B cell (primary cell): ENCODE measurements at regions not wholly inside any gene's neighbourhood (a gene's known extent, or its start where the extent isn't known, plus 50 kb on each side); places are given as distances from the start of the nearest gene placed in this dataset.

Source experiments
- ATAC-seq: fragments of 200-7000 bp; cut with Tn5 transposase; one replicate; pipeline ENCODE4 v1.10.0; 2021; ENCODE audit warnings: low read depth, mild to moderate bottlenecking, moderate number of reproducible peaks, moderate library complexity
- CTCF ChIA-PET: fragments of 350-600 bp; sonication (Branson Sonifier 250); formaldehyde crosslinking; loops from one replicate; lab custom pipeline; 2021; ENCODE audit warnings: antibody characterized with exemption, inconsistent platforms; lab: Charles Lee
- POLR2A ChIA-PET: fragments of 350-600 bp; sonication (Branson Sonifier 250); formaldehyde crosslinking; loops from one replicate; lab custom pipeline; 2021; ENCODE audit warnings: antibody characterized with exemption; lab: Charles Lee
- DNase-seq: peaks from one replicate; pipeline ENCODE4 v3.0.0; 2013
- H2AFZ ChIP-seq: 2 replicates; pipeline ENCODE4 v1.6.1; 2012; ENCODE audit warnings: mild to moderate bottlenecking, low read depth, low read length; ENCODE audit not compliant: insufficient read depth, poor library complexity, severe bottlenecking
- H3K27ac ChIP-seq, 2 donors: 1 replicate in 1 of 2; 2 replicates in 1 of 2; pipeline ENCODE4 v1.5.1; 2012 to 2013; ENCODE audit warnings: low read length in 2 of 2, mild to moderate bottlenecking in 2 of 2, moderate library complexity in 1 of 2
- H3K27me3 ChIP-seq, 4 experiments: fragments of 200-600 bp in 1 of 4; sonication (generic) in 1 of 4; replicated peaks in 1 of 4; 1 replicate in 2 of 4; 2 replicates in 2 of 4; pipeline versions ENCODE4 v1.6.1 to v1.7.0; 2013 to 2016; ENCODE audit warnings: low read length in 3 of 4, mild to moderate bottlenecking in 2 of 4, mixed read lengths in 1 of 4, moderate library complexity in 1 of 4; ENCODE audit not compliant: insufficient read depth in 4 of 4, control insufficient read depth in 3 of 4; ENCODE audit errors: control extremely low read depth in 1 of 4
- H3K36me3 ChIP-seq, 2 experiments: replicated peaks in 1 of 2; 1 replicate in 1 of 2; 2 replicates in 1 of 2; pipeline versions ENCODE4 v1.6.1 to v1.7.1; 2013; ENCODE audit warnings: low read length in 1 of 2; ENCODE audit not compliant: insufficient read depth in 2 of 2, control insufficient read depth in 1 of 2; ENCODE audit errors: control extremely low read depth in 1 of 2, extremely low read depth in 1 of 2
- H3K4me1 ChIP-seq, 2 donors: fragments of 200-600 bp in 1 of 2; sonication (generic) in 1 of 2; 1 replicate in 1 of 2; 2 replicates in 1 of 2; pipeline versions ENCODE4 v1.5.1 to v1.6.1; 2013 to 2017; ENCODE audit warnings: low read length in 2 of 2; ENCODE audit not compliant: control insufficient read depth in 2 of 2, insufficient read depth in 2 of 2
- H3K4me2 ChIP-seq: replicated peaks from 2 replicates; pipeline ENCODE3; 2012; ENCODE audit warnings: mild to moderate bottlenecking, low read depth, low read length; ENCODE audit not compliant: poor library complexity, severe bottlenecking
- H3K4me3 ChIP-seq, 5 experiments: fragments of 200-600 bp in 1 of 5; sonication (generic) in 1 of 5; 1 replicate in 3 of 5; 2 replicates in 2 of 5; pipeline versions ENCODE4 v1.5.1 to v1.7.0; 2011 to 2016; ENCODE audit warnings: low read length in 4 of 5, mild to moderate bottlenecking in 4 of 5, low read depth in 2 of 5, control low read depth in 1 of 5, moderate library complexity in 1 of 5; ENCODE audit not compliant: insufficient read depth in 1 of 5; ENCODE audit errors: control extremely low read depth in 1 of 5, extremely low read depth in 1 of 5
- H3K79me2 ChIP-seq: fragments of 200-600 bp; sonication (generic); one replicate; pipeline ENCODE4 v1.6.0; 2016; ENCODE audit warnings: low read length; ENCODE audit not compliant: control insufficient read depth, insufficient read depth
- H3K9ac ChIP-seq: fragments of 200-600 bp; sonication (generic); 2 replicates; pipeline ENCODE4 v1.6.1; 2017; ENCODE audit warnings: mild to moderate bottlenecking, low read length, moderate library complexity
- H3K9me3 ChIP-seq, 3 donors: one replicate each; pipeline versions ENCODE4 v1.6.1 to v1.7.1; 2013; ENCODE audit warnings: low read length in 2 of 3; ENCODE audit not compliant: control insufficient read depth in 2 of 3, insufficient read depth in 1 of 3; ENCODE audit errors: control extremely low read depth in 1 of 3
- H4K20me1 ChIP-seq: 2 replicates; pipeline ENCODE4 v1.6.0; 2012; ENCODE audit warnings: mild to moderate bottlenecking, low read length; ENCODE audit not compliant: insufficient read depth, control insufficient read depth, poor library complexity, severe bottlenecking
- H3K27ac Mint-ChIP-seq: one replicate; pipeline ENCODE4 v1.8.0; 2021; ENCODE audit warnings: mixed read lengths
- H3K27me3 Mint-ChIP-seq: one replicate; pipeline ENCODE4 v1.8.0; 2021; ENCODE audit warnings: mixed read lengths
- H3K4me1 Mint-ChIP-seq: one replicate; pipeline ENCODE4 v1.8.0; 2021; ENCODE audit warnings: mixed read lengths
- H3K4me3 Mint-ChIP-seq: one replicate; pipeline ENCODE4 v1.8.0; 2021; ENCODE audit warnings: mixed read lengths
- H3K9me3 Mint-ChIP-seq: one replicate; pipeline ENCODE4 v1.8.0; 2022; ENCODE audit warnings: mixed read lengths; ENCODE audit not compliant: insufficient read depth
- EZH2 ChIP-seq: IDR thresholded peaks from 2 replicates; pipeline ENCODE4 v1.6.1; 2012; ENCODE audit warnings: borderline replicate concordance, low read depth, mild to moderate bottlenecking, moderate library complexity, low read length; ENCODE audit not compliant: insufficient read depth, poor library complexity, severe bottlenecking
- WGBS: methylation state at CpG from one replicate; pipeline ENCODE4 v1.1.5; 2013; ENCODE audit warnings: missing lambda C conversion rate; ENCODE audit not compliant: insufficient coverage; 5-methylcytosine and 5-hydroxymethylcytosine counted together
- intact Hi-C: fragments of 100-400 bp; cut with micrococcal nuclease; formaldehyde crosslinking; loops from one replicate; pipeline ENCODE4 v1.10.0; 2022
- TF ChIP-seq, protein P1 (sequence below): fragments of 200-600 bp; IDR thresholded peaks from one replicate; pipeline ENCODE4 v1.8.0; 2022; ENCODE audit warnings: antibody characterized with exemption, mild to moderate bottlenecking

- no peak for TF ChIP-seq EZH2
- TF ChIP-seq, protein P1, sequence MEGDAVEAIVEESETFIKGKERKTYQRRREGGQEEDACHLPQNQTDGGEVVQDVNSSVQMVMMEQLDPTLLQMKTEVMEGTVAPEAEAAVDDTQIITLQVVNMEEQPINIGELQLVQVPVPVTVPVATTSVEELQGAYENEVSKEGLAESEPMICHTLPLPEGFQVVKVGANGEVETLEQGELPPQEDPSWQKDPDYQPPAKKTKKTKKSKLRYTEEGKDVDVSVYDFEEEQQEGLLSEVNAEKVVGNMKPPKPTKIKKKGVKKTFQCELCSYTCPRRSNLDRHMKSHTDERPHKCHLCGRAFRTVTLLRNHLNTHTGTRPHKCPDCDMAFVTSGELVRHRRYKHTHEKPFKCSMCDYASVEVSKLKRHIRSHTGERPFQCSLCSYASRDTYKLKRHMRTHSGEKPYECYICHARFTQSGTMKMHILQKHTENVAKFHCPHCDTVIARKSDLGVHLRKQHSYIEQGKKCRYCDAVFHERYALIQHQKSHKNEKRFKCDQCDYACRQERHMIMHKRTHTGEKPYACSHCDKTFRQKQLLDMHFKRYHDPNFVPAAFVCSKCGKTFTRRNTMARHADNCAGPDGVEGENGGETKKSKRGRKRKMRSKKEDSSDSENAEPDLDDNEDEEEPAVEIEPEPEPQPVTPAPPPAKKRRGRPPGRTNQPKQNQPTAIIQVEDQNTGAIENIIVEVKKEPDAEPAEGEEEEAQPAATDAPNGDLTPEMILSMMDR = no peak
- Mint-ChIP-seq H3K9me3 (no peaks in the 10 kb centered on the region), H3K4me3 (no peak overlapping the region), H3K27me3 (no peaks in the 10 kb centered on the region), H3K4me1 (no peaks in the 10 kb centered on the region), H3K27ac (no peak overlapping the region)
- H3K4me1 ChIP-seq = no peaks in the 10 kb centered on the region
- DNase-seq (no peak), ATAC-seq (no peak)
- POLR2A ChIA-PET = no interaction called here
- H3K27me3 ChIP-seq = no peaks in the 10 kb centered on the region
- no peak overlapping the region for H3K27ac ChIP-seq
- no peak overlapping the region for H2AFZ ChIP-seq
- H3K9ac ChIP-seq = no peak overlapping the region
- intact Hi-C loops = no loop called here
- H3K9me3 ChIP-seq = peaks cover 0 to 6% (median 0%) of the 10 kb centered on the region in 3 donors
- WGBS = no CpG with 5 or more reads among the region's 3 CpGs
- H3K79me2 ChIP-seq = no peaks in the 10 kb centered on the region
- H3K36me3 ChIP-seq = no peaks in the 10 kb centered on the region
- no peak overlapping the region for H3K4me3 ChIP-seq
- no peak overlapping the region for H3K4me2 ChIP-seq
- no peaks in the 10 kb centered on the region for H4K20me1 ChIP-seq
- CTCF ChIA-PET = no interaction called here
Measured at GRCh38 chr7:84248267-84248666, 53.7 kb upstream of the SEMA3A start.

- Histone ChIP-seq H3K4me3 (no peak overlapping the region), H3K27ac (no peak overlapping the region), H3K36me3 (no peaks in the 10 kb centered on the region), H3K4me2 (no peak overlapping the region), H3K4me1 (no peaks in the 10 kb centered on the region), H3K27me3 (no peaks in the 10 kb centered on the region), H3K79me2 (no peaks in the 10 kb centered on the region), H3K9me3 (peaks cover 0 to 6% (median 0%) of the 10 kb centered on the region in 3 donors), H4K20me1 (no peaks in the 10 kb centered on the region), H2AFZ (no peak overlapping the region), H3K9ac (no peak overlapping the region)
- Mint-ChIP-seq H3K27ac (no peak overlapping the region), H3K27me3 (no peaks in the 10 kb centered on the region), H3K4me1 (no peaks in the 10 kb centered on the region), H3K4me3 (no peak overlapping the region), H3K9me3 (no peaks in the 10 kb centered on the region)
- ChIA-PET POLR2A (no interaction called here), CTCF (no interaction called here)
- TF ChIP-seq, protein P1 = no peak
- no peak for TF ChIP-seq EZH2
- no peak for ATAC-seq
- intact Hi-C loops = no loop called here
- no peak for DNase-seq
- WGBS = no CpG with 5 or more reads among the region's 1 CpG
Measured at GRCh38 chr7:84247591-84247990, 53.0 kb upstream of the SEMA3A start.
